GM12874 (cell line): ENCODE measurements at regions not wholly inside any gene's neighbourhood (a gene's known extent, or its start where the extent isn't known, plus 50 kb on each side); places are given as distances from the start of the nearest gene placed in this dataset.

ENCODE experiments used
- TF ChIP-seq, protein P1 (sequence below): IDR thresholded peaks from 2 replicates; pipeline ENCODE4 v1.5.1; 2011; ENCODE audit warnings: low read depth, mild to moderate bottlenecking, control low read depth, low read length, moderate library complexity; ENCODE audit not compliant: insufficient read depth

DNA sequence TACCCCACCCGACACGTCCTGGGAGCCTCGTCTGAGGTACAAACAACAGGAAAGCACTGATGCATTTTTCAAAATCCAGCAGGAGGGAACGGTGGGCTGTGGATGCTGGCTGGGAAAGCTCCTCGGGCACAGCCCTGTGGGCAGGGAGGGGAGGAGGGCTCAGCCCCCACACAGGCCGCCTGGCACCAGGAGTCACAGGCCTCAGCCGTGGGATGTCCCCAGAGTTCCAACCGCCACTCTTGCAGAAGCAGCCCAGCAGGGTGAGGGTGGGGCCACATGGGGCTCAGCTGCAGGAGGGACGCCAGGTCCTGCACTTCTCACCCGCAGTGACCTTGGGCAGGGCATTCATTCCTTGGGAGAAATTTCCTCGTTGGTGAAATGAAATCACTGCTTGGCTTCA is 274.6 kb downstream of the BRD1 start:
- TF ChIP-seq, protein P1, sequence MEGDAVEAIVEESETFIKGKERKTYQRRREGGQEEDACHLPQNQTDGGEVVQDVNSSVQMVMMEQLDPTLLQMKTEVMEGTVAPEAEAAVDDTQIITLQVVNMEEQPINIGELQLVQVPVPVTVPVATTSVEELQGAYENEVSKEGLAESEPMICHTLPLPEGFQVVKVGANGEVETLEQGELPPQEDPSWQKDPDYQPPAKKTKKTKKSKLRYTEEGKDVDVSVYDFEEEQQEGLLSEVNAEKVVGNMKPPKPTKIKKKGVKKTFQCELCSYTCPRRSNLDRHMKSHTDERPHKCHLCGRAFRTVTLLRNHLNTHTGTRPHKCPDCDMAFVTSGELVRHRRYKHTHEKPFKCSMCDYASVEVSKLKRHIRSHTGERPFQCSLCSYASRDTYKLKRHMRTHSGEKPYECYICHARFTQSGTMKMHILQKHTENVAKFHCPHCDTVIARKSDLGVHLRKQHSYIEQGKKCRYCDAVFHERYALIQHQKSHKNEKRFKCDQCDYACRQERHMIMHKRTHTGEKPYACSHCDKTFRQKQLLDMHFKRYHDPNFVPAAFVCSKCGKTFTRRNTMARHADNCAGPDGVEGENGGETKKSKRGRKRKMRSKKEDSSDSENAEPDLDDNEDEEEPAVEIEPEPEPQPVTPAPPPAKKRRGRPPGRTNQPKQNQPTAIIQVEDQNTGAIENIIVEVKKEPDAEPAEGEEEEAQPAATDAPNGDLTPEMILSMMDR = no peak

DNA sequence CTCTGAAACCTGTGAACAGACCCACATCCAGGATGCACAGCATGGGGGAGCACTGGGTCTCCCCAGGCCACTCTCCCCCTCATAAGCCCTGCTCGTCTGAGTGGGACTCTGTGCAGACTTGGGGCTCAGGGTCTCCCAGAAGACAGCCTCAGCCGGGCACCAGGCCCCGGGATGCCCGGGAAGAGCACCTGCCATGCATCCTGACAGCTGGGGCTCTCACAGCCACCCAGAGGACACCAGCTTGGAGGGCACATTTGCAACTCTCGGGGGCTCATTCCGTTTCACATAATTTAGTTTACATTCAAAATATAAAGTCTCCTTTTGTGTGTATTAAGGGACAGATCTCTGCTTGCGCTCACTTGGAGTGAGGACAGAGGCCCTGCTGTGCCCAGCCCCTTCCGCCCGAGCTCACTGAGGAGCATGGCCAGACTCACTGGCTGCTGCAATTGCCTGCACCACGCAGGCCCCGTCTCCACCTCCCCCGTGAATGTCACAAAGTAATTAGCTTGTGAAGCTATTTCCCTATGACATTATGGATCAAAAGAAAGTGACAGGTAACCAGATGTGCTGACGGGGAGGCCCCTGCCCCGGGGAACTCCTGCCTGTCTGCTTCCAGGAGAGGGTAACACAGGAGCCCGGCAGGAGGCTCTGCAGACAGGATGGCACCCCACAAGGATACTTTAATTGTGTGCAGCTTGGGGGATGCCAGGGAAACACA is 275.6 kb downstream of the BRD1 start:
- TF ChIP-seq, protein P1 = no peak

DNA sequence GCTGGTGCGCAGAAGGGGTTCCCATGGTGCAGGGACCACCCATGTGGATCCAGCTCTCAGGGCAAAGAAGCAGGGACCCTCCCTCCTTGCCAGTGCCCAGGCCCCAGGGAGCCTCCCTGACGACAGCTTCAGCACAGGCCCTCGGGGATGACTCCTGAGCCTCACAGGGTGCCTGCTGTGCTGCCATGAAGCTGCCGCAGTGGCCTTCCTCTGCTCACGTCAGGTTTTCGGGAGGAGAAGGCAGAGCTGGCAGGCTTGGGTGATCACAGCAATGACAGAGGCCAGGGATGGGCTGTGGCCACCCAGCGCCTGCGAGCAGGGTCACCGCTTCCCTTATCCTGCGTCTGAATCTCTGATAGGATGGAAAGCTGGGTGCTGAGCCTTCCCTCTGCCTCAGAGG is 276.2 kb downstream of the BRD1 start:
- TF ChIP-seq, protein P1 = no peak

DNA sequence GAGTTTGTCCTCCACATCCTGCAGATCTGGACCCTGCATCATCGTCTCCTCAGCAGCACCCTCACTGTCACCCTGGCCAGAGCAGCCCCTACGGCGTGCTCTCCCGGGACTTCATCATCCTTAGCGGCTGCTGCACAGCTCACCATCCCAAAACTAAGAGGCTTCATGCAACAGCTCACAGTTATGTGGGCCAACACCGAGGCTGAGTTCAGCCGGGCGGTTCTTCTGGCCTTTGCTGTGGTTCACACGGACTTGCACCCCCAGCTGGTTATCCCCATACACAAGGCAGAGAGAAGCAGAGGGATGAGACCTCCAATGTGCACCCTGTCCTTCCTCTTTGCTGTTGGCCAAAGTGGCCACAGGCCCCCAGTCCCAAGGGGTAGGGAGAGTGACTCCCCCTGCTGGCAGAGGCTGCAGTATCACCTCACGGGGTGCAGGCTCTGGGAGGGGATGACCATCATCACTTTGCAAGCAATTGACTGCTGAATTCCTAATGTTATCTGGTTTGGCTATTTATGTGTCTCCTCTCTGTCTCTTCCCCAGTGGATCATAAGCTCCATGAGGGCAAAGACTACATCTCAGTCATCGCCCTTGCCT is 276.8 kb downstream of the BRD1 start:
- TF ChIP-seq, protein P1 = no peak

DNA sequence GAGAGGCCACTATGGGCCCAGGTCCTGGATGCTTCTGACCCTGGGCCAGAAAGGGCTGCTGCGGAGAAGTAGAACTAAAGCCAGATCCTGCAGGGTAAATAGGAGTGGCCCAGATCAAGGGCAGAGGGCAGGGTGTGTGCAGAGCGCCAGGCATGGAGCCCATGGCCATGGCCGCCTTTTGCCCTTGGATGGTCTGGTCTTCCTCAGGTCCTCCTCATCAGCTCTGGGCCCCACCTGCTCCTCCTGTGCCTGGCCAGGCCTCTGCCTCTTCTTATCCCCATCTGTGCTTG is 277.6 kb downstream of the BRD1 start:
- TF ChIP-seq, protein P1 = no peak

DNA sequence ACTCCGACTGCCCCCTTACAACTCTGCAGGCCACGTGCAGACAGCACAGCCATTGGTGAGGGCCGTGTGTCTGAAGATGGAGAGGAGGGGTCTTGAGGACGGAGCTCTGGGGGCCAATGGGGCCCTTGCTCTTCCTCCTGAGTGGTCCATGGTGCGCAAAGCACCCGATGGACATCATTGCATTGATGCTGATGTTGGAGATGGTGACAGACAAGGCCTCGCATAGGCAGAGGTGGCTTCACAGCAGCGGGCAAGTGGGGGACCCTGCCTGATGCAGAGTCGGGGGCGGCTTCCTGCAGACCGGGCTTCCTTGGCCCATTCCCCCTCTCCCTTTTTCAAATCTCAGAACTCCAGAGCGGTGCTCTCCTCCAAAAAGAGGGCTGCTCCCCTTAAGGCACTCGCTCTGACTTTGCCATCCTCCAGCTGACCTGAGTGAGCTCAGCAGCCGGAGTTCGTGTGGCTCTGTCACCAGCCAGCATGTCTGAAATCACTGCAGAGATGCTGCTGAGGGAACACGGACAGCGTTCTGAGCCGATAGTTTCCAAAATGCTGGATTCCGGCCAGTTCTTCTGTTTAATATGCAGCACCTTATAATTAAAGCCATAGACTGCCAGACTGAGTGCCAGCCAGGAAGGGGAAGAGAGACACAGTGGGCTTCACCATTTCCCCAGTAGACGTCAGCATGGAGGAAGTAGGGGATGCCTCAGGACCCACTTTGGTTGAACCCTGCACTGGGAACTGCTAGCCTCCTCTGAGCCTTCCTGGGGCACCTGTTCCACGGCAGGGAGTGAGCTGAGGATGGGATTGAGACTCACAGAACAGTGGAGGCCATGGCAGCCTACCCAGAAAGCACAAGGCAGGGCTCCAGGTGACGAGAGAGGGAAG is 278.2 kb downstream of the BRD1 start:
- TF ChIP-seq, protein P1 = no peak

DNA sequence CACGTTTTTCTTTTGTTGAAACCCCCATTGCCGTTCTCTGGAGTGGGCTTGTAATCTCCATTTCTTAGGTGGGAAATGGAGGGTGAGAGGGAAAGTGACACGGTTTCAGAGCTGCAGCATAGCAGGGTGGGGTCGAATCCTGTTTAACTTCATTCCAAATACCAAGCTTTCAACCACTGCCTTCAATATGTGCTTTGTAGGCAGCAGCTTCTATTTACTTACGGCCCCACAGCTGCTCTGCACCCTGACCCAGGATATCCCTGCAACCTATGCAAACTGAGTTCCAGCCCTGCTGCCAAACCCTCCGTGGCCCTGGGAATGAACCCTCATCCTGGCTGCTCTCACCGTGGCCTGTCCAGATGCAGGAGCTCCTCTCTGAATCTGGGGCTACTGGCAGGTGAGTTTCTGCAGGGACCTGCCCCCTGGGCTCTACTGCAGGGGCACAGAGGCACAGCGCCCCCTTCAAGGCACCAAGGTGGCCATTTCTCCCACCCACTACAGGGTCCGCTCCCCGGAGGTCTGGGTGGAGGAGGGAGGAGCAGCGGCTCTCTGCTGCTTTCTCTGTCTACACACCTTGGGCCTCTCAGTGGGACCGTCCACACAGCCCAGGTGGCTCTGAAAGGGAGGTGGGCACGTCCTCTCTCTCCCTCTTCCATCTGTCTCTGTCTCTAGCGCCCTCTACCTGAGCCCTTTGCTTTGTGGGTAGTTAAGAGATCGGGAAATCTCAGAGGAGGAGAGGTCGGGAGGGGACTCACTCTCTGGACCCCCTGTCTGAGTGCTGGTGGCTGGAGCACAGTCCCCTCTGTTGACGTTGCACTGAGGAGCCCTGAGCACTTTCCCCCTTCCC is 279.1 kb downstream of the BRD1 start:
- TF ChIP-seq, protein P1 = no peak
